Panc1 (cell line): ENCODE measurements at regions not wholly inside any gene's neighbourhood (a gene's known extent, or its start where the extent isn't known, plus 50 kb on each side); places are given as distances from the start of the nearest gene placed in this dataset.

Experiments used
- ATAC-seq: fragments of 200-7000 bp; cut with Tn5 transposase; 2 replicates; pipeline ENCODE4 v1.9.1; 2020; ENCODE audit warnings: mild to moderate bottlenecking, moderate library complexity
- BruUV-seq: library from RNA; stranded (reverse); fragments of 400-500 nt; replicated peaks from 2 replicates; lab custom pipeline; 2021; lab: Mats Ljungman, UMichigan
- CTCF ChIA-PET: fragments of 300-600 bp; sonication (Branson Sonifier 250); formaldehyde crosslinking; loops from one replicate; lab custom pipeline; 2022; ENCODE audit warnings: antibody characterized with exemption; lab: Charles Lee
- POLR2A ChIA-PET: fragments of 300-600 bp; sonication (Branson Sonifier 250); formaldehyde crosslinking; loops from one replicate; lab custom pipeline; 2022; ENCODE audit warnings: antibody characterized with exemption; lab: Charles Lee
- DNase-seq: peaks from one replicate; pipeline ENCODE4 v3.0.0-alpha.2; 2010; ENCODE audit warnings: low read depth, low spot score
- H3K27ac ChIP-seq: 2 replicates; pipeline ENCODE4 v1.5.1; 2011; ENCODE audit warnings: mild to moderate bottlenecking, low read length, inconsistent platforms
- H3K27me3 ChIP-seq: fragments of 200-500 bp; sonication (Bioruptor generic); 2 replicates; pipeline ENCODE4 v1.6.0; 2014; ENCODE audit warnings: low read length, inconsistent platforms; ENCODE audit not compliant: control insufficient read depth, insufficient read depth
- H3K36me3 ChIP-seq: fragments of 200-500 bp; sonication (Bioruptor generic); 2 replicates; pipeline ENCODE4 v1.5.1; 2014; ENCODE audit warnings: inconsistent platforms, mild to moderate bottlenecking, low read length, moderate library complexity; ENCODE audit not compliant: control insufficient read depth, insufficient read depth
- H3K4me1 ChIP-seq: 2 replicates; pipeline ENCODE4 v1.5.1; 2011; ENCODE audit warnings: inconsistent platforms, mild to moderate bottlenecking, low read length, moderate library complexity; ENCODE audit not compliant: control insufficient read depth, insufficient read depth
- H3K4me3 ChIP-seq, 2 experiments: 2 replicates each; pipeline ENCODE4 v1.5.1; 2011 to 2012; ENCODE audit warnings: low read depth in 2 of 2, low read length in 2 of 2, mild to moderate bottlenecking in 2 of 2, inconsistent platforms in 1 of 2, moderate library complexity in 1 of 2
- H3K9me3 ChIP-seq: fragments of 200-500 bp; sonication (Bioruptor generic); 2 replicates; pipeline ENCODE4 v1.5.1; 2014; ENCODE audit warnings: low read depth, mild to moderate bottlenecking, inconsistent platforms, low read length, moderate library complexity; ENCODE audit not compliant: control insufficient read depth, insufficient read depth
- POLR2AphosphoS5 ChIP-seq: IDR thresholded peaks from 2 replicates; pipeline ENCODE4 v1.6.1; 2012; ENCODE audit warnings: mild to moderate bottlenecking, low read depth, low read length, moderate library complexity
- SIN3A ChIP-seq: IDR thresholded peaks from 2 replicates; pipeline ENCODE4 v1.6.1; 2012; ENCODE audit warnings: low read depth, mild to moderate bottlenecking, low read length, moderate library complexity, borderline replicate concordance; ENCODE audit not compliant: insufficient read depth
- TCF7L2 ChIP-seq: IDR thresholded peaks from 2 replicates; pipeline ENCODE4 v1.6.1; 2011; ENCODE audit warnings: mild to moderate bottlenecking, low read depth, low read length, inconsistent platforms
- in situ Hi-C: cut with HindIII; loops from 2 replicates; pipeline ENCODE4 v1.10.0; 2016; ENCODE audit warnings: low sequenced_read_pairs, low pct_unique_long_range_greater_than_20kb
- intact Hi-C: fragments of 100-400 bp; cut with micrococcal nuclease; formaldehyde crosslinking; loops from one replicate; pipeline ENCODE4 v1.10.0; 2022; ENCODE audit not compliant: unreplicated experiment
- TF ChIP-seq, protein P1 (sequence below), 2 experiments: IDR thresholded peaks; 2 replicates each; pipeline ENCODE4 v1.6.1; 2011 to 2012; ENCODE audit warnings: low read depth in 2 of 2, control low read depth in 1 of 2, low read length in 1 of 2, mild to moderate bottlenecking in 1 of 2, moderate library complexity in 1 of 2; ENCODE audit not compliant: insufficient read depth in 1 of 2
- TF ChIP-seq, protein P2 (sequence below): fragments of 450-650 bp; IDR thresholded peaks from 2 replicates; pipeline ENCODE4 v1.5.1; 2017; ENCODE audit warnings: mild to moderate bottlenecking

DNA sequence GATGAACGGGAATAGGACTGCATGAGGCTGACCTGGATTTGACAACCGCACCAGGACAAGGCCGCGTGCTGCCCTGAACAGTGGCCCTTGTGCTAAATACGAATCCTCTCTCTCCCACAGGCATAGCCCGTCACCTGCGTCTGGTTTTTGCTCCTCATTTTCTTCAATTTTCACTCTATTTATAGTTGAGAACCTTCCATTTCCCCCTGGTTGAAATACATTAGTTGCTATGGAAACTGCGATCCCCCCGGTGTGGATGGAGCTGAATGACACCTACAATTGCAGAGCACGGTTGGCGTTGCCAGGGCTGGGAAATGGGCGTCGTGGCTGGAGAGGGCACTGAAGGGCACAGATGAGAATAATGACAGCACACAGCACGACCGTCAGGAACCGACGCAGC lies 158.6 kb upstream of the PITRM1 start:
- H3K36me3 ChIP-seq, result no peaks in the 10 kb centered on the region
- BruUV-seq, result no TSS peak
- ChIA-PET CTCF (no interaction called here), POLR2A (no interaction called here)
- ATAC-seq (no peak), DNase-seq (no peak)
- no peak overlapping the region for H3K4me3 ChIP-seq
- no peaks in the 10 kb centered on the region for H3K4me1 ChIP-seq
- intact Hi-C loops (no loop called here), in situ Hi-C loops (no loop called here)
- no peak overlapping the region for H3K27ac ChIP-seq
- H3K9me3 ChIP-seq, result no peaks in the 10 kb centered on the region
- TF ChIP-seq POLR2AphosphoS5 (no peak), SIN3A (no peak), TCF7L2 (no peak)
- TF ChIP-seq, protein P1, sequence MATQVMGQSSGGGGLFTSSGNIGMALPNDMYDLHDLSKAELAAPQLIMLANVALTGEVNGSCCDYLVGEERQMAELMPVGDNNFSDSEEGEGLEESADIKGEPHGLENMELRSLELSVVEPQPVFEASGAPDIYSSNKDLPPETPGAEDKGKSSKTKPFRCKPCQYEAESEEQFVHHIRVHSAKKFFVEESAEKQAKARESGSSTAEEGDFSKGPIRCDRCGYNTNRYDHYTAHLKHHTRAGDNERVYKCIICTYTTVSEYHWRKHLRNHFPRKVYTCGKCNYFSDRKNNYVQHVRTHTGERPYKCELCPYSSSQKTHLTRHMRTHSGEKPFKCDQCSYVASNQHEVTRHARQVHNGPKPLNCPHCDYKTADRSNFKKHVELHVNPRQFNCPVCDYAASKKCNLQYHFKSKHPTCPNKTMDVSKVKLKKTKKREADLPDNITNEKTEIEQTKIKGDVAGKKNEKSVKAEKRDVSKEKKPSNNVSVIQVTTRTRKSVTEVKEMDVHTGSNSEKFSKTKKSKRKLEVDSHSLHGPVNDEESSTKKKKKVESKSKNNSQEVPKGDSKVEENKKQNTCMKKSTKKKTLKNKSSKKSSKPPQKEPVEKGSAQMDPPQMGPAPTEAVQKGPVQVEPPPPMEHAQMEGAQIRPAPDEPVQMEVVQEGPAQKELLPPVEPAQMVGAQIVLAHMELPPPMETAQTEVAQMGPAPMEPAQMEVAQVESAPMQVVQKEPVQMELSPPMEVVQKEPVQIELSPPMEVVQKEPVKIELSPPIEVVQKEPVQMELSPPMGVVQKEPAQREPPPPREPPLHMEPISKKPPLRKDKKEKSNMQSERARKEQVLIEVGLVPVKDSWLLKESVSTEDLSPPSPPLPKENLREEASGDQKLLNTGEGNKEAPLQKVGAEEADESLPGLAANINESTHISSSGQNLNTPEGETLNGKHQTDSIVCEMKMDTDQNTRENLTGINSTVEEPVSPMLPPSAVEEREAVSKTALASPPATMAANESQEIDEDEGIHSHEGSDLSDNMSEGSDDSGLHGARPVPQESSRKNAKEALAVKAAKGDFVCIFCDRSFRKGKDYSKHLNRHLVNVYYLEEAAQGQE (IDR thresholded peaks at IDR 0.05; ENCODE audit: insufficient read depth in 1 of 2, low read depth in 2 of 2, low read length in 1 of 2), result no peak
- TF ChIP-seq, protein P2, sequence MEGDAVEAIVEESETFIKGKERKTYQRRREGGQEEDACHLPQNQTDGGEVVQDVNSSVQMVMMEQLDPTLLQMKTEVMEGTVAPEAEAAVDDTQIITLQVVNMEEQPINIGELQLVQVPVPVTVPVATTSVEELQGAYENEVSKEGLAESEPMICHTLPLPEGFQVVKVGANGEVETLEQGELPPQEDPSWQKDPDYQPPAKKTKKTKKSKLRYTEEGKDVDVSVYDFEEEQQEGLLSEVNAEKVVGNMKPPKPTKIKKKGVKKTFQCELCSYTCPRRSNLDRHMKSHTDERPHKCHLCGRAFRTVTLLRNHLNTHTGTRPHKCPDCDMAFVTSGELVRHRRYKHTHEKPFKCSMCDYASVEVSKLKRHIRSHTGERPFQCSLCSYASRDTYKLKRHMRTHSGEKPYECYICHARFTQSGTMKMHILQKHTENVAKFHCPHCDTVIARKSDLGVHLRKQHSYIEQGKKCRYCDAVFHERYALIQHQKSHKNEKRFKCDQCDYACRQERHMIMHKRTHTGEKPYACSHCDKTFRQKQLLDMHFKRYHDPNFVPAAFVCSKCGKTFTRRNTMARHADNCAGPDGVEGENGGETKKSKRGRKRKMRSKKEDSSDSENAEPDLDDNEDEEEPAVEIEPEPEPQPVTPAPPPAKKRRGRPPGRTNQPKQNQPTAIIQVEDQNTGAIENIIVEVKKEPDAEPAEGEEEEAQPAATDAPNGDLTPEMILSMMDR, result no peak
- no peaks in the 10 kb centered on the region for H3K27me3 ChIP-seq

DNA sequence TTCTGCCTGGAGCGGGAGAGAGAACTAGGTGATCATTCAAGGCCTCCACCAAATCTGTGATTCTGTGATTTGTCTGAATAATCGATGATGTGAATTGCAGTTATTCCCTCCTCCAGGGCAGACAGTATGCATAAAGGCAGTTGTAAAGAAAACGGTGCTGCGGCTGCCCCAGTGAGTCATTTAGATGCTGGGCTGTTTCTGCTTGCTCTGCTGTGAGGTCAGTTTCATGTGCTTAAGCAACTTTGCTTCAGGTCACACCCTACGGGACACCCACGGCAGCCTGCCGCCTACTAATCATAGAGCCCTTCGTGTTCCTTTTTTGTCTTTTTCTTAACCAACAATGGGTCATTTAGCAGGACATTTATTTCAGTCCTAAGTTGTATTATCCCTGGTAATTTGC lies 158.1 kb upstream of the PITRM1 start:
- ChIA-PET CTCF (no interaction called here), POLR2A (no interaction called here)
- ATAC-seq (no peak), DNase-seq (no peak)
- in situ Hi-C loops, result no loop called here
- no peak for TF ChIP-seq TCF7L2
- TF ChIP-seq, protein P1 (IDR thresholded peaks at IDR 0.05; ENCODE audit: insufficient read depth in 1 of 2, low read depth in 2 of 2, low read length in 1 of 2), result no peak
- TF ChIP-seq, protein P2, result no peak
- no peak for TF ChIP-seq SIN3A
- no peak for TF ChIP-seq POLR2AphosphoS5
- Histone ChIP-seq H3K4me1 (no peaks in the 10 kb centered on the region), H3K36me3 (no peaks in the 10 kb centered on the region), H3K27me3 (no peaks in the 10 kb centered on the region), H3K27ac (no peak overlapping the region), H3K4me3 (no peak overlapping the region), H3K9me3 (no peaks in the 10 kb centered on the region)
- intact Hi-C loops, result no loop called here
- BruUV-seq, result no TSS peak
